ENCODE measurements at regions not wholly inside any gene's neighbourhood (a gene's known extent, or its start where the extent isn't known, plus 50 kb on each side); places are given as distances from the start of the nearest gene placed in this dataset.

DNA sequence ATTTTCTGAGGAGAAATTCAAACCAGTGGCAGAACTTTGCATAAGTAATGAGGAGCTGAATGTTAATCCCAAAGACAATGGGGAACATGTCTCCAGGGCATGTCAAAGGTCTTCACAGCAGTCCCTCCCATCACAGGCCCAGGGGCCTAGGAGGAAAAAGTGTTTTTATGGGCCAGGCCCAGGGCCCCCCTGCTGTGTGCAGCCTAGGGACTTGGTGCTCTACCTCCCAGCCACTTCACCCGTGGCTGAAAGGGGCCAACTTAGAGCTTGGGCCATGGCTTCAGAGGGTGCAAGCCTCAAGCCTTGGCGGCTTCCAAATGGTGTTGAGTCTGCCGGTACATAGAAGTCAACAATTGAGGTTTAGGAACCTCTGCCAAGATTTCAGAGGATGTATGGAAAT lies 854.0 kb downstream of the LRRIQ3 start:
- no peak overlapping the region for H3K4me3 ChIP-seq
- ATAC-seq: no peak
- no peaks in the 10 kb centered on the region for H3F3A ChIP-seq (replicated peaks; ENCODE audit: low read depth)
- Mint-ChIP-seq H3K4me3 (no peak overlapping the region), H3K36me3 (ENCODE audit: low read depth) (peaks cover 17% of the 10 kb centered on the region; the same call in 2 of the 3 replicates), H3K9me3 (peaks cover 21% of the 10 kb centered on the region), H3K4me1 (no peaks in the 10 kb centered on the region), H3K27me3 (ENCODE audit: insufficient read depth, low read depth, poor library complexity) (no peaks in the 10 kb centered on the region), H3K27ac (no peak overlapping the region)
- no peak overlapping the region for H2AFZ ChIP-seq
- H3K27ac ChIP-seq (ENCODE audit: low read depth): no peak overlapping the region
- H3K4me1 ChIP-seq (ENCODE audit: insufficient read depth): no peaks in the 10 kb centered on the region
- TF ChIP-seq, protein P1, sequence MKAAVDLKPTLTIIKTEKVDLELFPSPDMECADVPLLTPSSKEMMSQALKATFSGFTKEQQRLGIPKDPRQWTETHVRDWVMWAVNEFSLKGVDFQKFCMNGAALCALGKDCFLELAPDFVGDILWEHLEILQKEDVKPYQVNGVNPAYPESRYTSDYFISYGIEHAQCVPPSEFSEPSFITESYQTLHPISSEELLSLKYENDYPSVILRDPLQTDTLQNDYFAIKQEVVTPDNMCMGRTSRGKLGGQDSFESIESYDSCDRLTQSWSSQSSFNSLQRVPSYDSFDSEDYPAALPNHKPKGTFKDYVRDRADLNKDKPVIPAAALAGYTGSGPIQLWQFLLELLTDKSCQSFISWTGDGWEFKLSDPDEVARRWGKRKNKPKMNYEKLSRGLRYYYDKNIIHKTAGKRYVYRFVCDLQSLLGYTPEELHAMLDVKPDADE (IDR thresholded peaks at IDR 0.05): no peak
- no peak for TF ChIP-seq CREB1 (CRISPR knock-in tag; IDR thresholded peaks at IDR 0.05; ENCODE audit: low read depth)
- no peak for DNase-seq (ENCODE audit: low spot score)
- no peaks in the 10 kb centered on the region; the same call in 1 of the 2 replicates for H3K9me2 ChIP-seq (ENCODE audit: insufficient read depth)
- H3K4me2 ChIP-seq: no peak overlapping the region
- no peaks in the 10 kb centered on the region for H3K36me3 ChIP-seq (ENCODE audit: insufficient read depth)
- H4K20me1 ChIP-seq (replicated peaks; ENCODE audit: insufficient read depth): no peaks in the 10 kb centered on the region
- H3K27me3 ChIP-seq (ENCODE audit: insufficient read depth): no peaks in the 10 kb centered on the region
- H3K79me2 ChIP-seq (replicated peaks; ENCODE audit: insufficient read depth): no peaks in the 10 kb centered on the region

DNA sequence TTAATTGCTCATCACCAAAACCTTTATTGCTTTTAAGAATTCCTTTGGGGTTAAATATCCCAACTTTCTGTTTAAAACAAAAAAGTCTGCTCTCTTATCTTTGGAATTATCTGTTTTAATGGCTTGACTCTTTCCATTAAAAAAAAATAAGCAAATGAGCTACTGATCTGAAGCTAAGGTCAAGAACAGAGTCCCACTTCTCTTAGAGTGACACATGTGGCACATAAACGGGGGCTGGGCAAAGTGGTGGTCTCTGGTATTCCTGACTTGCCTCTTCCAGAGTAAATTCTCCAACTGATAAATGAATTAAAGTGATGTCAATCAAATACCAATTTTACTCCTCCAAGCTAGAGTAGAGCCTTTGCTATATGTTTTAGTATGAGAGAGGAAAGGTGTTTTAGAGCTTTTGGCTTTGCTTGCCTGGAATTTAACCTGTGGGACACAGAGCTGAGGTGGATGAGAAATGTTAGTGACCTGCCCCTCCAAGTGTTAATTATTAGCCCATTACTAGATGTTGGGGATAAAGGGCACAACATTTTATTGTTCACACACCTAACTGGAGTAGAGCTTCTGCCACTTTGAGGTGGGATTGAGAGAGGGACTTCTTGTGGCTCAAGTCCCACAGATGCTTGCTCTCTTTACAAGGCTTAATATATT lies 864.0 kb downstream of the LRRIQ3 start:
- peaks cover 17% of the 10 kb centered on the region for H3K36me3 Mint-ChIP-seq (ENCODE audit: low read depth)
- H3K9me3 Mint-ChIP-seq: peaks cover 26% of the 10 kb centered on the region
- Histone ChIP-seq H3F3A (replicated peaks; ENCODE audit: low read depth) (no peaks in the 10 kb centered on the region), H3K4me3 (no peak overlapping the region), H3K4me1 (ENCODE audit: insufficient read depth) (no peaks in the 10 kb centered on the region), H3K79me2 (replicated peaks; ENCODE audit: insufficient read depth) (no peaks in the 10 kb centered on the region), H3K36me3 (ENCODE audit: insufficient read depth) (no peaks in the 10 kb centered on the region), H3K4me2 (no peak overlapping the region), H4K20me1 (replicated peaks; ENCODE audit: insufficient read depth) (no peaks in the 10 kb centered on the region), H3K27me3 (ENCODE audit: insufficient read depth) (no peaks in the 10 kb centered on the region), H2AFZ (no peak overlapping the region), H3K27ac (ENCODE audit: low read depth) (no peak overlapping the region), H3K9me2 (ENCODE audit: insufficient read depth) (no peaks in the 10 kb centered on the region)
- ATAC-seq (no peak), DNase-seq (ENCODE audit: low spot score) (no peak)
- no peak overlapping the region for H3K4me3 Mint-ChIP-seq
- H3K4me1 Mint-ChIP-seq: no peaks in the 10 kb centered on the region
- no peak overlapping the region for H3K27ac Mint-ChIP-seq
- no peaks in the 10 kb centered on the region for H3K27me3 Mint-ChIP-seq (ENCODE audit: insufficient read depth, low read depth, poor library complexity)
- TF ChIP-seq, protein P2, sequence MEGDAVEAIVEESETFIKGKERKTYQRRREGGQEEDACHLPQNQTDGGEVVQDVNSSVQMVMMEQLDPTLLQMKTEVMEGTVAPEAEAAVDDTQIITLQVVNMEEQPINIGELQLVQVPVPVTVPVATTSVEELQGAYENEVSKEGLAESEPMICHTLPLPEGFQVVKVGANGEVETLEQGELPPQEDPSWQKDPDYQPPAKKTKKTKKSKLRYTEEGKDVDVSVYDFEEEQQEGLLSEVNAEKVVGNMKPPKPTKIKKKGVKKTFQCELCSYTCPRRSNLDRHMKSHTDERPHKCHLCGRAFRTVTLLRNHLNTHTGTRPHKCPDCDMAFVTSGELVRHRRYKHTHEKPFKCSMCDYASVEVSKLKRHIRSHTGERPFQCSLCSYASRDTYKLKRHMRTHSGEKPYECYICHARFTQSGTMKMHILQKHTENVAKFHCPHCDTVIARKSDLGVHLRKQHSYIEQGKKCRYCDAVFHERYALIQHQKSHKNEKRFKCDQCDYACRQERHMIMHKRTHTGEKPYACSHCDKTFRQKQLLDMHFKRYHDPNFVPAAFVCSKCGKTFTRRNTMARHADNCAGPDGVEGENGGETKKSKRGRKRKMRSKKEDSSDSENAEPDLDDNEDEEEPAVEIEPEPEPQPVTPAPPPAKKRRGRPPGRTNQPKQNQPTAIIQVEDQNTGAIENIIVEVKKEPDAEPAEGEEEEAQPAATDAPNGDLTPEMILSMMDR (conservative IDR thresholded peaks at IDR 0.05; ENCODE audit: low read depth in 2 of 2): no peak
- TF ChIP-seq ZNF114 (CRISPR knock-in tag; IDR thresholded peaks at IDR 0.05): no peak
- TF ChIP-seq EZH2 (IDR thresholded peaks at IDR 0.05; ENCODE audit: low read depth, unreplicated experiment): no peak
- no peak for TF ChIP-seq CREB1 (CRISPR knock-in tag; IDR thresholded peaks at IDR 0.05; ENCODE audit: low read depth)
- TF ChIP-seq STAT1 (IDR thresholded peaks at IDR 0.05; ENCODE audit: unreplicated experiment): no peak
- no peak for TF ChIP-seq ZNF331 (CRISPR knock-in tag; IDR thresholded peaks at IDR 0.05; ENCODE audit: low read depth)
- TF ChIP-seq, protein P3, sequence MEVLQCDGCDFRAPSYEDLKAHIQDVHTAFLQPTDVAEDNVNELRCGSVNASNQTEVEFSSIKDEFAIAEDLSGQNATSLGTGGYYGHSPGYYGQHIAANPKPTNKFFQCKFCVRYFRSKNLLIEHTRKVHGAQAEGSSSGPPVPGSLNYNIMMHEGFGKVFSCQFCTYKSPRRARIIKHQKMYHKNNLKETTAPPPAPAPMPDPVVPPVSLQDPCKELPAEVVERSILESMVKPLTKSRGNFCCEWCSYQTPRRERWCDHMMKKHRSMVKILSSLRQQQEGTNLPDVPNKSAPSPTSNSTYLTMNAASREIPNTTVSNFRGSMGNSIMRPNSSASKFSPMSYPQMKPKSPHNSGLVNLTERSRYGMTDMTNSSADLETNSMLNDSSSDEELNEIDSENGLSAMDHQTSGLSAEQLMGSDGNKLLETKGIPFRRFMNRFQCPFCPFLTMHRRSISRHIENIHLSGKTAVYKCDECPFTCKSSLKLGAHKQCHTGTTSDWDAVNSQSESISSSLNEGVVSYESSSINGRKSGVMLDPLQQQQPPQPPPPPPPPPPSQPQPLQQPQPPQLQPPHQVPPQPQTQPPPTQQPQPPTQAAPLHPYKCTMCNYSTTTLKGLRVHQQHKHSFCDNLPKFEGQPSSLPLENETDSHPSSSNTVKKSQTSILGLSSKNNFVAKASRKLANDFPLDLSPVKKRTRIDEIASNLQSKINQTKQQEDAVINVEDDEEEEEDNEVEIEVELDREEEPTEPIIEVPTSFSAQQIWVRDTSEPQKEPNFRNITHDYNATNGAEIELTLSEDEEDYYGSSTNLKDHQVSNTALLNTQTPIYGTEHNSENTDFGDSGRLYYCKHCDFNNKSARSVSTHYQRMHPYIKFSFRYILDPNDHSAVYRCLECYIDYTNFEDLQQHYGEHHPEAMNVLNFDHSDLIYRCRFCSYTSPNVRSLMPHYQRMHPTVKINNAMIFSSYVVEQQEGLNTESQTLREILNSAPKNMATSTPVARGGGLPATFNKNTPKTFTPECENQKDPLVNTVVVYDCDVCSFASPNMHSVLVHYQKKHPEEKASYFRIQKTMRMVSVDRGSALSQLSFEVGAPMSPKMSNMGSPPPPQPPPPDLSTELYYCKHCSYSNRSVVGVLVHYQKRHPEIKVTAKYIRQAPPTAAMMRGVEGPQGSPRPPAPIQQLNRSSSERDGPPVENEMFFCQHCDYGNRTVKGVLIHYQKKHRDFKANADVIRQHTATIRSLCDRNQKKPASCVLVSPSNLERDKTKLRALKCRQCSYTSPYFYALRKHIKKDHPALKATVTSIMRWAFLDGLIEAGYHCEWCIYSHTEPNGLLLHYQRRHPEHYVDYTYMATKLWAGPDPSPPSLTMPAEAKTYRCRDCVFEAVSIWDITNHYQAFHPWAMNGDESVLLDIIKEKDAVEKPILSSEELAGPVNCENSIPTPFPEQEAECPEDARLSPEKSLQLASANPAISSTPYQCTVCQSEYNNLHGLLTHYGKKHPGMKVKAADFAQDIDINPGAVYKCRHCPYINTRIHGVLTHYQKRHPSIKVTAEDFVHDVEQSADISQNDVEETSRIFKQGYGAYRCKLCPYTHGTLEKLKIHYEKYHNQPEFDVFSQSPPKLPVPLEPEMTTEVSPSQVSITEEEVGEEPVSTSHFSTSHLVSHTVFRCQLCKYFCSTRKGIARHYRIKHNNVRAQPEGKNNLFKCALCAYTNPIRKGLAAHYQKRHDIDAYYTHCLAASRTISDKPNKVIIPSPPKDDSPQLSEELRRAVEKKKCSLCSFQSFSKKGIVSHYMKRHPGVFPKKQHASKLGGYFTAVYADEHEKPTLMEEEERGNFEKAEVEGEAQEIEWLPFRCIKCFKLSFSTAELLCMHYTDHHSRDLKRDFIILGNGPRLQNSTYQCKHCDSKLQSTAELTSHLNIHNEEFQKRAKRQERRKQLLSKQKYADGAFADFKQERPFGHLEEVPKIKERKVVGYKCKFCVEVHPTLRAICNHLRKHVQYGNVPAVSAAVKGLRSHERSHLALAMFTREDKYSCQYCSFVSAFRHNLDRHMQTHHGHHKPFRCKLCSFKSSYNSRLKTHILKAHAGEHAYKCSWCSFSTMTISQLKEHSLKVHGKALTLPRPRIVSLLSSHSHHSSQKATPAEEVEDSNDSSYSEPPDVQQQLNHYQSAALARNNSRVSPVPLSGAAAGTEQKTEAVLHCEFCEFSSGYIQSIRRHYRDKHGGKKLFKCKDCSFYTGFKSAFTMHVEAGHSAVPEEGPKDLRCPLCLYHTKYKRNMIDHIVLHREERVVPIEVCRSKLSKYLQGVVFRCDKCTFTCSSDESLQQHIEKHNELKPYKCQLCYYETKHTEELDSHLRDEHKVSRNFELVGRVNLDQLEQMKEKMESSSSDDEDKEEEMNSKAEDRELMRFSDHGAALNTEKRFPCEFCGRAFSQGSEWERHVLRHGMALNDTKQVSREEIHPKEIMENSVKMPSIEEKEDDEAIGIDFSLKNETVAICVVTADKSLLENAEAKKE (CRISPR knock-in tag; IDR thresholded peaks at IDR 0.05): no peak
- TF ChIP-seq, protein P1 (IDR thresholded peaks at IDR 0.05): no peak
- no peak for TF ChIP-seq NANOG (IDR thresholded peaks at IDR 0.05; ENCODE audit: borderline replicate concordance)
- no peak for TF ChIP-seq JUNB (IDR thresholded peaks at IDR 0.05; ENCODE audit: unreplicated experiment)
- TF ChIP-seq EZH2phosphoT487 (IDR thresholded peaks at IDR 0.05; ENCODE audit: unreplicated experiment): no peak

Data from GM23338 (cell line).